Muscle of leg (tissue), 3 donors: ENCODE measurements at regions not wholly inside any gene's neighbourhood (a gene's known extent, or its start where the extent isn't known, plus 50 kb on each side); places are given as distances from the start of the nearest gene placed in this dataset.

Experiments
- DNase-seq: peaks from one replicate; pipeline ENCODE4 v3.0.0; 2013
- H3K27ac ChIP-seq: one replicate; pipeline ENCODE4 v1.5.1; 2013; ENCODE audit warnings: mild to moderate bottlenecking, low read length, control low read depth
- H3K27me3 ChIP-seq: one replicate; pipeline ENCODE4 v1.6.1; 2013; ENCODE audit warnings: low read length; ENCODE audit not compliant: control insufficient read depth, insufficient read depth
- H3K36me3 ChIP-seq: one replicate; pipeline ENCODE4 v1.6.1; 2013; ENCODE audit warnings: low read length; ENCODE audit not compliant: control insufficient read depth, insufficient read depth
- H3K4me1 ChIP-seq: one replicate; pipeline ENCODE4 v1.6.1; 2013; ENCODE audit warnings: low read length; ENCODE audit not compliant: control insufficient read depth, insufficient read depth
- H3K4me3 ChIP-seq: one replicate; pipeline ENCODE4 v1.5.1; 2013; ENCODE audit warnings: low read length, control low read depth
- H3K9me3 ChIP-seq: replicated peaks from 2 replicates; pipeline ENCODE4 v1.6.1; 2013; ENCODE audit warnings: low read depth, low read length; ENCODE audit not compliant: control insufficient read depth
- WGBS: methylation state at CpG from one replicate; pipeline ENCODE4 v1.1.5; 2013; ENCODE audit warnings: missing lambda C conversion rate; ENCODE audit not compliant: insufficient coverage; 5-methylcytosine and 5-hydroxymethylcytosine counted together

DNA sequence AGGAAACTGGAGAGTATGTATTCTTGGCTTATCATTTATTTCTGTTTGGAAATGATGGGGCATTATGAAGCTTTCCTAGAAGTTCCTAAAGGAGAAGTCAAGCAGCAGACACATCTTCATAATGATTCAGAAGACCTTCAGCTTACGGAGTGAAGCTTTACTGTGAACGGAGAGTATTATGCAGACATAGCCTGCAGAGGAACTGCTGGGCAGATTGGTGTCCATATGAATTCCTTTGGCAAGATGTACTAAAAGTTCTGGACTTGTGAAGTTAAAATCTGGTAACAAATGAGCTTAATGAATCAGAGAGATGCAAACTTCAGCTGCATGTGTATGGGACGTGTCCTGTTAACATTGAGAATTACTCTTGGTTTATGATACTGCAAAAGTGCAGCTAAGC lies 60.1 kb downstream of the NABP1 start:
- DNase-seq = no peak
- H3K36me3 ChIP-seq = no peaks in the 10 kb centered on the region
- WGBS = 70% methylated on average over 3 of the region's 3 CpGs
- no peaks in the 10 kb centered on the region for H3K27me3 ChIP-seq
- H3K4me3 ChIP-seq = no peak overlapping the region
- peaks cover 6% of the 10 kb centered on the region for H3K4me1 ChIP-seq
- no peak overlapping the region for H3K27ac ChIP-seq
- H3K9me3 ChIP-seq = no peaks in the 10 kb centered on the region

DNA sequence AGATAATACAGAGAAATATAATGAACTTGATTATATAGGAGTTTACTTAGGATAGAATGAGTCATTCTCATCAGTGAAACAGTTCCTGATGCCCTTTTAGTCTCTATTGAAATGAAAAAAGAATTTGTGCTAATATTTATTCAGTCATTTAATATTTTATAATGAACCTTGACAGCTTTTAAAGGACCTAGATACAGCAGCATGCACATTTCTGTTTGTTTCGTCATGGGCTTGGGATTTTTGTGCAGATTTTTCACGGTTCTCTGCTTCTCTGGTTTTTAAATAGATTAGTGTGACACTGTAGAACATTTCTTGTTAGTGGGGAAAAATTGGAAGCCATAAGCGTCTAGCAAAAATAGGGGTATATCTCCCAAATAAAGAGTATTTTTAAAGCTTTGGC lies 60.7 kb downstream of the NABP1 start:
- DNase-seq = peak; percentile 30
- WGBS = no CpG with 5 or more reads among the region's 3 CpGs

DNA sequence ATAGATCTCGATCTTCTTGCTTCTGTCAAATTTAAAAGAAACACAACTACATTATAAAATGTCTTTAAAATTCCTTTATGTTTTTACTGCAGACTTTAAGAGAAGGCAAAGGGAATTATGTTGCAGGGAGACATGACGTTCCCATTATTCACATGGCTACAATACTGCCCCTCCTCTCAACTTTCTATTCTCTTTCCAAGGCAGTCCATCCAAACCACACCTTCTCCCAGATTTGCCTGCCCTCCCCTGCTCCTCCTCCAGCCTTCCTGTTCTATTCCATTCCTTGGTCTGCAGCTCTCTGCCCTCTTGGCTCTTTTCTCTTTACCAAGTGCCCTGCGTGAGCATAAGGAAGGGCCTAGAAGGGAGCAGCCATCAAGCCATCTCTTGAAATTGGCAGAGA lies 61.3 kb downstream of the NABP1 start:
- Histone ChIP-seq H3K9me3 (no peaks in the 10 kb centered on the region), H3K4me3 (no peak overlapping the region), H3K4me1 (peaks cover 6% of the 10 kb centered on the region), H3K36me3 (no peaks in the 10 kb centered on the region), H3K27ac (no peak overlapping the region), H3K27me3 (no peaks in the 10 kb centered on the region)
- WGBS = no CpG with 5 or more reads among the region's 3 CpGs
- peak; percentile 41 for DNase-seq

More for the DNA sequence above, 60.7 kb downstream of the NABP1 start:
- Histone ChIP-seq H3K4me1 (peaks cover 6% of the 10 kb centered on the region), H3K27ac (no peak overlapping the region), H3K36me3 (no peaks in the 10 kb centered on the region), H3K4me3 (no peak overlapping the region), H3K27me3 (no peaks in the 10 kb centered on the region), H3K9me3 (no peaks in the 10 kb centered on the region)

DNA sequence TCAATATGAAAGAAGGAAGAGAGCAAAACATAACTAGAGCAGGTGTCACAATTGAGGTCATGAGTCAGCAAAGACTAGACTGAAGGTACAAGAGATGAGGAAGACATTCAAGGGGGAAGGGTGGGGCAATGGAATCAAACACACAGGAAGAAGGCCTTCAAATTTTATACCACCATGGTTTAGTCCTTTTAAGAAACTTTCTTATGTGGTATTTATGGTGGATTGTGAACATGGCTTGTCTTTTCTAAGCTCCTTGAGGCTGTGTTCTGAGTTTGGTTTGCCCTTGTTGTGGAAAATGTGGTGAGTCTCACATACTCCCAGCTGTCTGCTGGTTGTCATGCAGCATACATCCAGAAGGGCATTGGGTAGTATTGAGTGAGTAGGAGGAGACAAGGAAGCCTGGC lies 62.1 kb downstream of the NABP1 start:
- no peak overlapping the region for H3K27ac ChIP-seq
- no peaks in the 10 kb centered on the region for H3K36me3 ChIP-seq
- no peak overlapping the region for H3K4me3 ChIP-seq
- no peaks in the 10 kb centered on the region for H3K27me3 ChIP-seq
- H3K9me3 ChIP-seq = no peaks in the 10 kb centered on the region
- peaks cover 6% of the 10 kb centered on the region for H3K4me1 ChIP-seq
- no peak for DNase-seq

DNA sequence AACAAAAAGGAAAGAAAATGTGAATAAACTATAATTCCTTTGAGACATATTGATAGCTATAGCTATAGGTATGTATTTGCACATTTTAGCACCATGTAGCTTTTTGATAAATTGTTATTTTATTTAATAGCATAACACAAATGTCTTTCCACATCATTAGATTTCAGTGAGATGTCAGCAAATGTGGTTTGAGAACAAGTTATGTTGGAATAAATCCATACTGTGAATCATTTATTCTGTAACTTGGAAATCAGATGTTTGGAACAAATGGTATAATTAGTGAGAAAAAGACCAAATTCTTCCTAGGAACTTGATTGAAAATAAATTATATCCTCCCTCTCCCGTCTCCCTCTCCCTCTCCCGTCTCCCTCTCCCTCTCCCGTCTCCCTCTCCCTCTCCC lies 62.8 kb downstream of the NABP1 start:
- no CpG with 5 or more reads among the region's 3 CpGs for WGBS
- Histone ChIP-seq H3K27ac (no peak overlapping the region), H3K36me3 (no peaks in the 10 kb centered on the region), H3K4me3 (no peak overlapping the region), H3K9me3 (no peaks in the 10 kb centered on the region), H3K4me1 (peaks cover 6% of the 10 kb centered on the region), H3K27me3 (no peaks in the 10 kb centered on the region)
- DNase-seq = peak; percentile 46

DNA sequence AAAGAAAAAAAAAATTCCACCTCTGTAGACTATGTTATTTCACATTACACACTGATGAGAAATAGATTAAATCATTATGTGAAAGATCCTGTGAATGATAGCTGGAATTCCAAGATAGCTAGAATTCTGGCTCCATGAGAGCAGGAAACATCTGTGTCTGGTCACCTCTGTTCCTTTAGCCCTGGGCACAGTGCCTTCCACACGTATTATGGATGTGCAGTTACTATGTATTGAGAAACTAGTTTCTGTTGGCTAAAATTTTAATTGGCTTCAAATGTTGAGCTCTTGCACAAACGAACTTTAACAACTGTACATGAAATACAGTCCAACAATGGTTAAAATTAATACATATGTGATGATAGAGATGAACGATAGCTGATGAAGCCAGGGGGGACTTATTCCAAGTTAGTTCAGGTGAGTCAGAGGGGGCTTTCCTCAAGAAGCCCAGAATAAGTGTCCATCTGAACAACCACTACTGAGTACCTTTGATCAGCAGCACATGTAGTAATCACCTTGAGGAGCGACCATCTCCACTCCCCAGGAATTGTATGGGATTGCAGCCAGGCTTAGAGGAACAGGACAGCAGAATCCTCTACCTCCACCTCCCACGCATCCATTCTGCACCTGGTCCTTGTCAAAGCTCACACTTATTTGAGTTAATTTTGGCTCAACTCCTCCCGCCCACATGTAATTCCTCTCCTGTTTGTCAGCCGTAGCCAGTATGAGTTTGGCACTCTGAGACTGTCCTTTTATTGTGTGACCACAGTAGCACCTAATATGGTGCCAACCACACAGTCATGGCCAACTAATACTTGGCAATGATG lies 68.6 kb downstream of the NABP1 start:
- Histone ChIP-seq H3K9me3 (no peaks in the 10 kb centered on the region), H3K4me3 (no peak overlapping the region), H3K36me3 (no peaks in the 10 kb centered on the region), H3K27me3 (no peaks in the 10 kb centered on the region), H3K4me1 (peaks cover 9% of the 10 kb centered on the region), H3K27ac (peak overlapping the region; percentile 15)
- peak; percentile 86 for DNase-seq
- WGBS = 29% methylated on average over 4 of the region's 7 CpGs

DNA sequence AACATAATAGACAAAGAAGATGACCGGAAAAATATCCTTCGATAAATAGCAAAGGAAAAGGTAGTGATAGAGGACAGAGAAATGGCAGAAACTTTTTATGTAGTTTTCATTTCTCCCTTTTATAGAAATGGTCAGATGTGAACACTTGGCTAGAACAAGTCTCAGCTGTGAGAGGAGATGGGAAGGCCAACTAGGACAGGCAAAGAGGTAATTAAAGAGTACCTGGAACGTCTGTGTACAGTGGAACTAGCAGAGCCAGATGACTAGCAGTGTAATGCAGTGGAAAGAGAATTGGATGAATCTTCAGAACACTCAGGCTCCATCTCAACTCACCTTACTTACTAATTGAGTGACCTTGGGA lies 69.2 kb downstream of the NABP1 start:
- WGBS = no CpG with 5 or more reads among the region's 3 CpGs
- H3K4me3 ChIP-seq = no peak overlapping the region
- H3K27ac ChIP-seq = peak overlapping the region; percentile 15
- no peaks in the 10 kb centered on the region for H3K36me3 ChIP-seq
- DNase-seq = peak; percentile 71
- H3K4me1 ChIP-seq = peaks cover 9% of the 10 kb centered on the region
- H3K9me3 ChIP-seq = no peaks in the 10 kb centered on the region
- H3K27me3 ChIP-seq = no peaks in the 10 kb centered on the region

DNA sequence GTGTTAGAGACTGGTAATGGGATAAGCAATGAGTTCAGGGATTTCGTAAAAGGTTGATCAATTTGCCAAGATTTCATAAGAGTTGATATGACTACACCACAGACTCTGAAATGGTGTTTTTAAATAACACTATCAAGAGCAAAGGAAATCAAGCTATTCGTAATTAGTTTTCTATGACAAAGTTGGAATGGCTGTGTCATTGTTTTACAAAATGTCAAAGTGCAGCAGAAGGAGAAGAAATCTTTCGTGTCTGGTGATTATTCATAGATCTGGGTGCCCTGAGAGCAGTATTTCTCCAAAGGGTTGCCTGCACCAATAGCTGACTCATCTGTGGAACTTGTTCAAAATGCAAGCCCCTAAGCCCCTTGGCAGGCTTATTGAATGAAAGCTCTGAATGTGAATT lies 70.1 kb downstream of the NABP1 start:
- peaks cover 9% of the 10 kb centered on the region for H3K4me1 ChIP-seq
- 72% methylated on average over 2 of the region's 3 CpGs for WGBS
- no peak overlapping the region for H3K4me3 ChIP-seq
- no peaks in the 10 kb centered on the region for H3K9me3 ChIP-seq
- H3K36me3 ChIP-seq = no peaks in the 10 kb centered on the region
- DNase-seq = peak; percentile 48
- no peak overlapping the region for H3K27ac ChIP-seq
- H3K27me3 ChIP-seq = no peaks in the 10 kb centered on the region

DNA sequence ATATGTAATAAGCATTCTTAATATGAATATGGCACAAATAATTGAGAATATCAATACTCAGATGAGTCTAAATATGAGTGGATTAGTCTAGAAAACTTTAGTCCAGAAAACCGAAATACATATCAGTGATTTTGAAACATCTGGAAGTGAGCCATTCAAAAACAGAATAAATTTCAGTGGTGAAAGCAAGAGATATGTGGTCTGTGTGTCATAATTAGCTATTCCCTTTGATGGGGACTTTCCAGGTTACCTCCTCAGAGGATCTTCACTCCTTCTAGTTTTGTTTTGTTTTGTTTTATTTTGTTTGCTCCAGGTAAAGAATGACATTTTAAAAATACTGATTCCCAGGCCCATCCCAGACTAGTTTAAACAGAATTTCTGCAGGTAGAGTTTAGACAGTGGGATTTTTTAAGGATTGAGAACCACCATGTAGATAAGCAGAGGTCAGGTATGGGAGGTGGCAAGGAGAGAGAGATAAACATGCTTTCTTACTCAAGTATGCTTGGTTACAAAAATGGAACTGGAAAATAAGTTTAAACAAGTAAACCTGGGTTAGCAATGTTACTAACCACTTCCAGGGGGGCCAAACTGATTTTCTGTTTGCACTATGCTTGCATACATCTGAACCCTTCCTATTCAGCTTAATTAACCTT lies 70.7 kb downstream of the NABP1 start:
- H3K4me3 ChIP-seq = no peak overlapping the region
- WGBS = no CpG with 5 or more reads among the region's 1 CpG
- H3K9me3 ChIP-seq = no peaks in the 10 kb centered on the region
- peaks cover 9% of the 10 kb centered on the region for H3K4me1 ChIP-seq
- DNase-seq = no peak
- no peaks in the 10 kb centered on the region for H3K36me3 ChIP-seq
- no peak overlapping the region for H3K27ac ChIP-seq
- no peaks in the 10 kb centered on the region for H3K27me3 ChIP-seq

DNA sequence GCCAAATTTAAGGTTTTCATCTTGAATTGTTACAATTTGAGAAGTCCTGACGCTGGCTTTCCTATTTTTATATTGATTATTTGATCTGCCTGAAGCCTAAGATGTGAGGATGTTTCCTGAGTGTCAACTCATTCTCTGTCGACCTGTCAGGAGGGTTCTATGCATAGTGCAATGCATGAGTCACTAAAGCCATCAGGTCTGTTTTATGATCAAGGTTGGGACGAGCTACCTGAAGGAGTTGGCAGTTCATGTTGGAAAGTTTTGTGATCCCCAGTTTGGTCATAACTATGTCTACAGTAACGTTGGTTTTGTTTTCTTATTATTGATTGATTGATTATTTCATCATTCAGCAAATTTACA lies 71.2 kb downstream of the NABP1 start:
- H3K4me3 ChIP-seq = no peak overlapping the region
- no peaks in the 10 kb centered on the region for H3K9me3 ChIP-seq
- H3K27me3 ChIP-seq = no peaks in the 10 kb centered on the region
- H3K36me3 ChIP-seq = no peaks in the 10 kb centered on the region
- H3K27ac ChIP-seq = no peak overlapping the region
- H3K4me1 ChIP-seq = peaks cover 9% of the 10 kb centered on the region
- 80% methylated on average over 1 of the region's 4 CpGs for WGBS
- DNase-seq = no peak
